ENCODE measurements at regions not wholly inside any gene's neighbourhood (a gene's known extent, or its start where the extent isn't known, plus 50 kb on each side); places are given as distances from the start of the nearest gene placed in this dataset.

DNA sequence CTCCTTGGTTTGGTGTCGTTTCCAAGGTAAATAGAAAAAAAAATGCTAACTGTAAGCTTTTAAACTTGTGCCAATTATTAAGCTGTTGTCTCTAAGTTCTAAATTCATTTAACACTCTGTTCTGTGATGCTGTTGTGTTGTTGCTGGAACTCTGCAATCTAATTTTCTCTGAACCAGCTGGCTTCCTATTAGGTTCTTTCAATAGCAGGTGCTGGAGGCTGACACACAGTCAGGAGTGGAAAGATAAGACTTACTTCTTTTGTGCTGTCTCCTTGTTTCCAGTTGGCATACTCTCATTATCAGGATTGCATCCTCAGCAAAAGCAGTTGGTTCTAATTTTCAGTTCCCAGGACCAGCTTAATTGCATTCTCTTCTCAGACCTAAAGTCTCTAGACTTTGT, 1252.6 kb upstream of the NUDT12 start:
- TF ChIP-seq, protein P1, sequence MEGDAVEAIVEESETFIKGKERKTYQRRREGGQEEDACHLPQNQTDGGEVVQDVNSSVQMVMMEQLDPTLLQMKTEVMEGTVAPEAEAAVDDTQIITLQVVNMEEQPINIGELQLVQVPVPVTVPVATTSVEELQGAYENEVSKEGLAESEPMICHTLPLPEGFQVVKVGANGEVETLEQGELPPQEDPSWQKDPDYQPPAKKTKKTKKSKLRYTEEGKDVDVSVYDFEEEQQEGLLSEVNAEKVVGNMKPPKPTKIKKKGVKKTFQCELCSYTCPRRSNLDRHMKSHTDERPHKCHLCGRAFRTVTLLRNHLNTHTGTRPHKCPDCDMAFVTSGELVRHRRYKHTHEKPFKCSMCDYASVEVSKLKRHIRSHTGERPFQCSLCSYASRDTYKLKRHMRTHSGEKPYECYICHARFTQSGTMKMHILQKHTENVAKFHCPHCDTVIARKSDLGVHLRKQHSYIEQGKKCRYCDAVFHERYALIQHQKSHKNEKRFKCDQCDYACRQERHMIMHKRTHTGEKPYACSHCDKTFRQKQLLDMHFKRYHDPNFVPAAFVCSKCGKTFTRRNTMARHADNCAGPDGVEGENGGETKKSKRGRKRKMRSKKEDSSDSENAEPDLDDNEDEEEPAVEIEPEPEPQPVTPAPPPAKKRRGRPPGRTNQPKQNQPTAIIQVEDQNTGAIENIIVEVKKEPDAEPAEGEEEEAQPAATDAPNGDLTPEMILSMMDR (IDR thresholded peaks at IDR 0.05): no peak
- TF ChIP-seq POLR2AphosphoS5 (IDR thresholded peaks at IDR 0.05): no peak
